Right lobe of liver (tissue), 6 donors: ENCODE measurements at regions not wholly inside any gene's neighbourhood (a gene's known extent, or its start where the extent isn't known, plus 50 kb on each side); places are given as distances from the start of the nearest gene placed in this dataset.
A peak's percentile ranks its signal among the peaks of the same experiment; 100 is the strongest.

Source experiments
- ATAC-seq, 4 donors: fragments of 200-7000 bp; cut with Tn5 transposase; one replicate each; pipeline ENCODE4 v1.9.1; 2020; ENCODE audit warnings: mild to moderate bottlenecking in 4 of 4, moderate library complexity in 4 of 4
- DNase-seq, 3 donors: peaks; one replicate each; pipeline ENCODE4 v3.0.0-alpha.2; 2020
- H3K27ac ChIP-seq, 3 donors: fragments of 200-600 bp; one replicate each; pipeline ENCODE4 v1.8.0; 2022
- H3K27me3 ChIP-seq, 2 donors: fragments of 200-600 bp; one replicate each; pipeline ENCODE4 v1.8.0; 2022
- H3K36me3 ChIP-seq, 4 donors: fragments of 200-600 bp; sonication (generic) in 1 of 4; one replicate each; pipeline versions ENCODE4 v1.5.1 to v1.8.0; 2017 to 2022; ENCODE audit warnings: control low read depth in 1 of 4
- H3K4me1 ChIP-seq, 4 donors: fragments of 200-600 bp; sonication (generic) in 1 of 4; one replicate each; pipeline versions ENCODE4 v1.5.1 to v1.8.0; 2017 to 2022; ENCODE audit warnings: control low read depth in 1 of 4
- H3K4me3 ChIP-seq, 3 donors: fragments of 200-600 bp; one replicate each; pipeline ENCODE4 v1.8.0; 2022
- H3K9me3 ChIP-seq, 4 donors: fragments of 200-600 bp; sonication (generic) in 1 of 4; one replicate each; pipeline versions ENCODE4 v1.5.1 to v1.8.0; 2017 to 2022; ENCODE audit warnings: control low read depth in 1 of 4
- CTCF ChIP-seq, 4 donors: fragments of 200-600 bp in 3 of 4; fragments of 450-650 bp in 1 of 4; IDR thresholded peaks; one replicate each; pipeline versions ENCODE4 v1.5.1 to v1.8.0; 2016 to 2022; ENCODE audit warnings: antibody characterized with exemption in 4 of 4, mild to moderate bottlenecking in 2 of 4
- POLR2A ChIP-seq: fragments of 450-650 bp; IDR thresholded peaks from one replicate; pipeline ENCODE4 v1.6.1; 2017; ENCODE audit warnings: antibody characterized with exemption, mild to moderate bottlenecking
- WGBS: methylation state at CpG from one replicate; pipeline ENCODE4 v1.1.6; 2018; ENCODE audit warnings: low coverage, low lambda C conversion rate; ENCODE audit not compliant: insufficient coverage; ENCODE audit errors: missing lambda C conversion rate; 5-methylcytosine and 5-hydroxymethylcytosine counted together
- intact Hi-C, 2 donors: fragments of 100-400 bp; cut with DNase I; formaldehyde crosslinking; loops; one replicate each; pipeline versions ENCODE4 v1.11.2 to v1.14.1; 2022
- donor health status: DM: no; HTN: yes; CAD: no.
- donor health status: DM: no; HTN: no; CAD: no.
- donor health status: DM: no; HTN: no; CAD: no.
- donor health status: DM: no; HTN: yes; CAD: no.
- donor health status: DM: no; HTN: yes; CAD: no.

- peaks cover 0 to 3% (median 0%) of the 10 kb centered on the region in 4 donors for H3K4me1 ChIP-seq
- ATAC-seq (no peak), DNase-seq (peak in 1 of 3 donors; percentile 35)
- no peaks in the 10 kb centered on the region for H3K27me3 ChIP-seq
- intact Hi-C loops, result no loop called here
- H3K4me3 ChIP-seq, result no peak overlapping the region
- TF ChIP-seq POLR2A (no peak), CTCF (IDR thresholded peaks at IDR 0.05) (no peak)
- no CpG with 5 or more reads among the region's 7 CpGs for WGBS
- H3K9me3 ChIP-seq, result no peaks in the 10 kb centered on the region
- no peak overlapping the region for H3K27ac ChIP-seq
- no peaks in the 10 kb centered on the region for H3K36me3 ChIP-seq
Observed at GRCh38 chr6:44006123-44006871, 121.0 kb downstream of the MRPL14 start.

- peaks cover 0 to 3% (median 0%) of the 10 kb centered on the region in 4 donors for H3K4me1 ChIP-seq
- WGBS, result 55% methylated on average over 2 of the region's 3 CpGs
- no peak overlapping the region for H3K27ac ChIP-seq
- H3K4me3 ChIP-seq, result no peak overlapping the region
- DNase-seq (no peak), ATAC-seq (no peak)
- no peaks in the 10 kb centered on the region for H3K27me3 ChIP-seq
- intact Hi-C loops, result no loop called here
- TF ChIP-seq POLR2A (no peak), CTCF (IDR thresholded peaks at IDR 0.05) (no peak)
- H3K36me3 ChIP-seq, result no peaks in the 10 kb centered on the region
- H3K9me3 ChIP-seq, result no peaks in the 10 kb centered on the region
Observed at GRCh38 chr6:44005507-44005903, 121.7 kb downstream of the MRPL14 start.

- no peak overlapping the region for H3K4me3 ChIP-seq
- ATAC-seq (peak in 1 of 4 donors; percentile 29), DNase-seq (no peak)
- H3K4me1 ChIP-seq, result peaks cover 0 to 3% (median 0%) of the 10 kb centered on the region in 4 donors
- H3K9me3 ChIP-seq, result no peaks in the 10 kb centered on the region
- 20% methylated on average over 1 of the region's 7 CpGs for WGBS
- TF ChIP-seq CTCF (IDR thresholded peaks at IDR 0.05) (peak in 3 of 4 donors; percentile 13 to 29 (median 28)), POLR2A (no peak)
- no peak overlapping the region for H3K27ac ChIP-seq
- intact Hi-C loops, result no loop called here
- H3K36me3 ChIP-seq, result no peaks in the 10 kb centered on the region
- no peaks in the 10 kb centered on the region for H3K27me3 ChIP-seq
Observed at GRCh38 chr6:44004625-44005506, 122.4 kb downstream of the MRPL14 start.

GRCh38 chr6:44004136-44004535 is 123.1 kb downstream of the MRPL14 start:
- no peaks in the 10 kb centered on the region for H3K27me3 ChIP-seq
- no peak overlapping the region for H3K27ac ChIP-seq
- intact Hi-C loops, result no loop called here
- no peaks in the 10 kb centered on the region for H3K9me3 ChIP-seq
- TF ChIP-seq POLR2A (no peak), CTCF (IDR thresholded peaks at IDR 0.05) (no peak)
- no peak for DNase-seq
- H3K36me3 ChIP-seq, result no peaks in the 10 kb centered on the region
- peaks cover 0 to 3% (median 0%) of the 10 kb centered on the region in 4 donors for H3K4me1 ChIP-seq
- ATAC-seq, result no peak
- H3K4me3 ChIP-seq, result no peak overlapping the region
- WGBS, result 79% methylated on average over 4 of the region's 9 CpGs
